CD1c-positive myeloid dendritic cell (primary cell): ENCODE measurements at regions not wholly inside any gene's neighbourhood (a gene's known extent, or its start where the extent isn't known, plus 50 kb on each side); places are given as distances from the start of the nearest gene placed in this dataset.

Experiments used
- DNase-seq: peaks from one replicate; pipeline ENCODE4 v3.0.0-alpha.2; 2016; ENCODE audit errors: extremely low spot score

DNA sequence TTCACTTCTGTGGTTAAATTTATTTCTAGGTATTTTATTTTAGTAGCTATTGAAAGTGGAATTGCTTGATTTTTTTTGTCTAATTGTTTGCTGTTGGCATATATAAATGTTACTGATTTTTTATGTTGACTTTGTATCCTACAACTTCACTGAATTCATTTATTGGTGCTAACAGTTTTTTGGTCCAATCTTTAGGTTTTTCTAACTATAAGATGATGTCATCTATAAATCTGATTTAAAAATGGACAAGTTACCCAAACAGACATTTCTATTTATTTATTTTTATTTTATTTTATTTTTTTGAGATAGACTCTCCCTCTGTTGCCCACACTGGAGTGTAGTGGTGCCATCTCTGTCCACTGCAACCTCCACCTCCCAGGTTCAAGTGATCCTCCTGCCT lies 162.3 kb downstream of the COX7C start:
- no peak for DNase-seq

DNA sequence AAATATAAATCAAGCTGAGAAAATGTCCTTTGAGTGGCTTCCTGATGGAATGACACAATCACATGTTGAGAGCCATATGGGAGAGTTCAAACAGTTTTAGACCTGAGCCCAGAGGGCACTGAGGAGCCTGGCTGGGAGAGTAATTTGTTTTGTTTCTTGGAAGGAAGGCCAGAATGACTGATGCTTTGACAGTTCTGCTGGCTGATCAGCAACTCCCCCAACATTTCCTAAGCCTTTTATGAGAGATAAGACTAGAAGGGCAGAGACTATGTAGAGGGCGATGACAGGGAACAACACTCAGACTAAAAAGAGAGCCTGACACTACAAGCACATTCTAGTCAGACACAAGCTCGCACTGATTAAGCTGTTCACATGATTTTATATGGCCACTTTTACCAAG lies 169.2 kb downstream of the COX7C start:
- DNase-seq = no peak

DNA sequence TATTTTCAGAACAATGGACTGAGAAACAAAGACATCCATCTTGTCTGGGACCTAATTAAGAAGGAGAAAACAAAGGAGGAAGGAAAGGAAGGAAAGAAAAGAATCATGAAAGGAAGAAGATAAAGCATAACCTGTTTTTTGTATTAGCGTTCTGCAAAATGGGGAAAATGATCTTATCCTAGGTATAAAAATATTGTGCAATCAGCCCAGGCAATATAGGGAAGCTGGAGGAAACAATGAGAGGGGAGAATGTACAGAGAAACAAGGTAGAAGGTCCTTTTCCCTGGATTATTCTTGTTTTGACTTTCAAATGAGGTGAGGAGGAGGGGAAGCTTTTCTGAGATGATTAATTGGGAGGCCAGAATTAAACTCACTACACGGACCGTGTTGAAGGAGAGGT lies 177.9 kb downstream of the COX7C start:
- DNase-seq = no peak

DNA sequence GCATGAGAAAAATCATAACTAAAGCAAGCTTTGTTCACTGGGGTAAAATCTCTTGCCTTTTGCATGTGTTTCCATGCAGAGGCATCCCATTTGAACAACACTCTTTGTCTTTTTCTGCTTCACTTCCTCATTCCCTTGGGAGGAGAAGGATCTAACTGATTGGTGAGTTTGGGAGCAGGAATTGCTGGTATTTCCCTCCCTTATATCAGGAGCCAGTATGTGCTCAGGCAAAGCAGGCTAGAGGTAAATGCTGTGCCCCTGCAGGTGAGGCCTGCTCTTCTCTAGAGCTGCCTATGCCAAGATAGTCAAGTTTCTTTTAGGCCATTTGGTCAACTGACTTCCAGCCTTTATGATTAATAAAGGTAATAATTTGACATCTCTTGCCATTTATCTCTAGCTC lies 179.9 kb downstream of the COX7C start:
- DNase-seq = no peak

DNA sequence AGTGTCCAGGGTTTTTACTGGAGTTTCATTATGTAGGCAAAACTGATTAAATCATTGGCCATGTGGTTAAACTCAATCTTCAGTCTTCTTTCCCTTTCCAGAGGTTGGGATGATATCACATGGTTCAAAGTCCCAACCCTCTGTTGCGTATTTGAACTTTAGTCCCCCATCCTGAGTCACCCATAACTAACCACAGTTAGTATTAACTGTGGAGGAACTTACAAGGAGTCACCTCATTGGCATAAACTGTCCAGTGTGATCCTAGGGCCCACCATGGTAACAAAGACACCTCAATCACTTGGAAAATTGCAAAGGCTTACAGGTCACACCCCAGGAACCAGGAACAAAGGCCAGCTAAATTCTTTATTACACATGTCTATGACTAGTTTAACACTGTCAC lies 188.5 kb downstream of the COX7C start:
- DNase-seq = no peak

DNA sequence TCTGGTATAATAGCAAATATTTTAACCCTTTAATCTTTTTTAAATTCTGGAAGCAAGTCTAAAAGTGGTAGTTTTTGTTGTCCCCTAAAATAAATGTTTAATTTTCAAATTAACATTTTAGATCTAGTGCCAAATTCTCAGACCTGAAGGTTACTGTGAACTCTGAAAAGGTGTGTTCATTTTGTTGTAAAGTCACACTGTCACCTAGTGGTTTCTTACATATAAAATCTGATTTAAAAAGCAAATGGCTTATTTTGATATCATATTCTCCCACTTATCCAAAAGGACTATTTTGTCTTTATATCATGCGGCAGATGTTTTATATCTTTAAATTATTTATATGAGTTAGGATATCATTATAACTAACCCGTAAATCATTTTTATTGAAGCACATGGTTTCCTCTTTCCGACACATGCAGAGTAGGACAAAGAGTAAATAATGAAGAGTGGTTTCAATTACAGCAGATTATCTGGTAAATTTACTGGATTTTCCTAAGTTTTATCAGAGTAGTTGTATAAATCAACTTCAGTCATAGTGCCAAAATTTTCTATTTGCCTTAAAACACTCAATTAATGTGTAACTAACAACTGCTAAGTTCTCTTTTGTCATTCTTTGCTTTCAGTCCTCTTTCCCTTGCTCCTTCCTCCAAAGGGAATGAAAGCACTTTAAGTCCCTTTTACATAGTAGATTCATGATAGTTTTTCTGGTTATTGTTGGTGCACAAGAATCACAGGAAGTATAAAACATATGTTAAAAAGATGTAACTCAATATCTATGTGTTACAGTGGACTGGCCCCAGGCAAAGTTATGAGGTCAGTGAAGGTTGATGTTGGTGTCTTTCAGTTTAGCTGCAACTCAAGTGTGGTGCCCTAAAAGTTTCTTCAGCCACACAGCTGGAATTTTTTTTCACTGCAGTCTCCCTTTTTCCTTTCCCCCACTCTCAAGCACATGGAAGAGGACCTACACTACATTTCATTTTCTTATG lies 189.6 kb downstream of the COX7C start:
- no peak for DNase-seq

DNA sequence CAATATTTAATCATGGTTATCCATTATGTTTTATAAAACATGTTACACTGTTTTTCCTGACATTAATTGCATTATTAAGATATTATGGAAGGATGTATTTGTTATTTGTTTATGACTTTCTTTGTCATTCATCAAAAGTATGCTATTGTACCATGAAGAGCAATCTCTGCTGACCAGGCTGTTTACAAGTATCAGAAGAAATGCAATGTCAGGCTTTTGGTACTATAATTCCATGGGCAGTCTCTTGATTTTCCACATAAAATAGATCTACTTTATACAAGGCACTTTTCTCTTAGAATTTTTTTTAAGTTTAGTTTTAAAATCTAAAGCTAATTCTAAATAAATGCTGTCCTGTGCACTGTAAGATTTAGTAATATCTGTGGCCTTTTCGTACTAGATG lies 196.6 kb downstream of the COX7C start:
- no peak for DNase-seq

DNA sequence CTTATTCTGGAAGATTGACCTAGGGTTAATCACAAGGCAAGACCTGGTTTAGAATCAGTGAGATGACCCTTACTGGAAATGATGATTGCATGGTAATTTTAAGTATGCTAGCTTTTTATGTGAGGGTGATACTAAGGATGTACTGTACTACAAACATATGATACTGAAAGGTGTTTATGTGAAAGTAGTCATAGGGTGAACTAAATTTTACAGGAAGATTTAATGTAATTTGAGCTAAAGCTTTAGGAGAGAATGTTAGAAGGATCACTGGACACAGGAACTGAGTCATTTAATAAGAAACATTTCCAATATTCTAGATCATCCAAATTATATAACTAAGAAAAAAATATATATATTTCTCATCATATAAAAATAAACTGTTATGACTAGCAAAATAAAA lies 197.2 kb downstream of the COX7C start:
- no peak for DNase-seq

DNA sequence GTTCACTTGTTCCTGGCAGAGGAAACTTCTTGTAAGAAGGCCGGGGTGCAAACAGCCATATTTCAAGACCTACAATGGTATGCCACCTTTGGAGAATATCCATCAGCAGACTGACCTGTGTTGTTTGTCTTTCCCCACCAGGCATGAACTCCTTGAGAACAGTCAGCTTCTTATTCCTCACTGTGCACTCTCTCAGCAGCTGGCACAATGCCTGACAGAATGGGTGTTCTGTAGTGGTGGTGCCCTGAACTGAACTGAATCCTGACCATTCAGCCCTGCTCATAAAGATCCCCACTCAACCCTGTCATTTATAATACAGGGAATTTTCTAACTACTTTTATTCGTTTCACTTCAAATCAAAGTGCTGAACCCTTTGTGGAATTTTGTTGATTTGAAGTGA lies 206.9 kb downstream of the COX7C start:
- no peak for DNase-seq

DNA sequence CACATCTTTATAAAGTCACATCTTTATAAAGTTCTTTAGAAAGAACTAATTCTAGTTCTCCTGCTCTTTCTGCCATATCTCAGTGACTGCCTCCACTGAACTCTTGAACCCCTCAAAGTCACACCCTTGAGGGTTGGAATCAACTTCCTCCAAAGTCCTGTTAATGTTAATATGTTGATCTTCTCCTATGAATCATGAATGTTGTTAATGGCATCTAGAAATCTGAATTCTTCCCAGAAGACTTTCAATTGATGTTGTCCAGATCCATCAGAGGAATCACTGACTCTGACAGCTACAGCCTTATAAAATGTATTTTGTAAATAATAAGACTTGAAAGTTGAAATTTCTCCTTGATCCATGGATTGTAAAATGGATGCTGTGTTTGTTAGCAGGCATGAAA lies 213.4 kb downstream of the COX7C start:
- no peak for DNase-seq

DNA sequence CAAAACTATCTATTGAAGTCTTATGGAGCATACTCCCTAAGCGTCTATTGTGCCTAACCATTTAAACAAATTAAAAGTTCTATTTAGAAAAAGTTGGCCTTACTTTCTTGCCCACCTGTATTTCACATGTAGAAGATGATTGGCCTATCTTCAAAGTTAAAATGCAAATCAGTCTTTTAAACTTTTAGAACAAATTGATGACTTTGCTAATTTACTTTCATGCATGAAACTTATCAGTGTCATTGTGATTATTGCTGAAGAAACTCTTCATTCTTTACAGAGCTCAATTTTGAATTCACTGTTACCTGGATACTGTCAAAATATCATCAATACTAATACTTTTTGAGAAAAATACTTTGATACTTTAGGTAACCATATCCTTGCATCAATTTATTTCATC lies 216.1 kb downstream of the COX7C start:
- DNase-seq = no peak

DNA sequence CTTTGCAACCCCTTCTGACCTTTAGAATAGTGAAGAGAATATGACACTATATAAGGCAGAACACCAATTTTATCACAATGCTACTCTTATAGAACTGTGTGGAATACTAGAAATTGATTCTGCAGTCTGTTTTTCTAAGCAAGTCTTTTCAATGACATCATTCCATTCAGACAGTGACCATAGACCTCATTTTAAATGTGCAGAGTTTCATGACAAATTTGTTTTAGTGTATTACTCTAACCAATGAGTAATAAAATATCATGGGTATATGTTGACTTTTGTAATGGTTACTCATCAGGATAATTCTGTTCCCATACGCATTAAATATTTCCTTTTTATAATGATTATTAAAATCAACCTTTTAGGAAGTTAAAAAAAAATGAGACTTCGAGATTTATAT lies 219.9 kb downstream of the COX7C start:
- no peak for DNase-seq

DNA sequence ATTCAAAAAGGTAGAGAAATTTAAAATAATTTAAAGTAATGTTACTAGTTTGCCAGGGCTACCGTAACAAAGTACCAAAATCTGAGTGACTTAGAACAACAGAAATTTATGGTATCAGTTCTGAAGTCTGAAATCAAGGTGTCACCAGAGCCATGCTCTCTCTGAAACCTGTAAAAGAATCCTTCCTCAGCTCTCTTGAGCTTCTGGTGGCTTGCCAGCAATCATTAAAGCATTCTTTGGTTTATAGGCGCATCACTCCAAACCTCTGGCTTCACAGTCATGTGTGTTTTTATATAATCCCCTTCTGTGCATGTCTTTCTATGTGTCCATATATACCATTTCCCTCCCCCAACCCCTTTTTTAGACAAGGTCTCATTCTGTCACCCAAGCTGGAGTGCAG lies 220.3 kb downstream of the COX7C start:
- no peak for DNase-seq

DNA sequence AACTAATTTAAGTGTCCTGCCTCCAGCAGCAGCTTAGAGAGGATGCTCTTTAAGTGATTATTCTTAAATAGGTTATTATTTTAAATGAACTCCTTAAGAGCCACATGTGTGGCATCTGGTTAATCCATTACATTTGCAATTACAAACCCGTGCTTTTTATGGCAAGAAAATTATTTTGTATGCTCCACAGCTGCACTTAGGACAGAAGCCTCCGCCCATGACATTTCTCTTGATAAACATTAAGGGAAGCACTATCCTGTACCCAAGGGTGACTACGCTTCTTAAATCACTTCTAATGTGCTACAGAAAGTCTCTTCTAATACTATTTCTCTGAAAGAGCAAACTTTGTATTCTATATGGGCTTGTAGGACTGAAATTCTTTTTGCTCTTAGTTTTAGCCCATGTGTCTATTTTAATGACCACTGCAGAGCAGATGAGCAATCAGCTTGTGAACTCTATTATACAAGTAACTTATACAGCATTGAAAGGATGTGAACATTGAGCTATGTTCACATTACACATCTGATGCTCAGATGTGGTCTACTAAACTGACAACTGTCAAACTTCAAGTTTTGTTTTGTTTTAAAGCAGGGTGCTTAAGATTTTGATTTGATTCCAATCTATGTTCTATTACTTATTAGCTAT lies 223.4 kb downstream of the COX7C start:
- no peak for DNase-seq

DNA sequence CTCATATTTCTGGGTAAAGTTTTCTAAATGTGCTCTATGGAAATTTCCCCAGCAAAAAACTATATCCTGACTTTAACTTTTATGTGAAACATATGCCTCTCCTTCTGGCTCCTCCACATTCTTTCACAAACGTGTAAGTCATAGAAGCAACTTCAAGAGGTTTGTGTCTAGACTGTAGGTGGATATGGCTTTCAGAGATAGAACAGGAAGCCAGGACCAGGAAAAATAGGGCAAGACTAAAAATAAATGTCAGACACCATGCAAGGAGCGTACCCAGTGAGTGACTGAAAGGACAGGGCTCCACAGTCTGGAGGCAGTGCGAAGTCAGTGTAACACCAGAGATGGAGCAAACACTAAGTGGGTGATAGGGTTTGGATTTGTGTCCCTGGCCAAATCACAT lies 240.7 kb downstream of the COX7C start:
- DNase-seq = no peak

DNA sequence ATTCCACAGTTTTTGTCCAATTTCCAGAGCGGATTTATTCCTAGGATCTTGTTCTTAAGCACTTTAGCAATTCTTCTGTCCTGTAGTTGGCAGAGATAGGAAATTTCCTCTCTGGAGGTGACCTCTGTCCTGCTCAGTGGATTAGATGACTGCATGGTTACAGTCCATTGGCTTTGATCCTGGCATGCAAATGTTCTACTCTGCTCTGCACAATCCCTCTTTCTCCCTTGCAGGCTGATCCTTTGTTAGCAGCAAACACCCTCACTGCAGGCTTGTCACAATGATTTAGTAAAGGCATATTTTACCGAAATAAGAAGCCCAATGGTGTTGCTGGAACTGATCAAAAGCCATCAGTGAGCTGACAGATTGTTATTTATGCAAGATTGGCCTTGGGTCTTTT lies 243.8 kb downstream of the COX7C start:
- no peak for DNase-seq

DNA sequence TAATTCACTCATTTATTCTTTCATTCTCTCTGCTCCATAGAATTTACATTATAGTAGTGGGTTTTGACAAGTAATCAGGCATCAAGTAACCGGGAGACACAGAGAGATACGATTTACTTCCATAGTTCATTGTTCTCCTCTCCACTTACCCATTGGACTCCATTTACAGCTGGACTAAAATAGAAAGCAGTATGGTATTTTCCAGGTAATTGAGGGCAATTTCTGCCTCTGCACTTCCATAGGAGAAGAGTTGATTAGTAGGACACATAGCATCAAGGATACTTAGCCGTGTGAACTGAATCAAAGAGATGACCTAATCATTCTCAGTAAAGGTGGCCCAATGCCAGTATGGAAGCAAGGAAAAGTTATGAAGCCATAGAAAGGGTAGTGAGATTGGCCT lies 244.4 kb downstream of the COX7C start:
- no peak for DNase-seq

DNA sequence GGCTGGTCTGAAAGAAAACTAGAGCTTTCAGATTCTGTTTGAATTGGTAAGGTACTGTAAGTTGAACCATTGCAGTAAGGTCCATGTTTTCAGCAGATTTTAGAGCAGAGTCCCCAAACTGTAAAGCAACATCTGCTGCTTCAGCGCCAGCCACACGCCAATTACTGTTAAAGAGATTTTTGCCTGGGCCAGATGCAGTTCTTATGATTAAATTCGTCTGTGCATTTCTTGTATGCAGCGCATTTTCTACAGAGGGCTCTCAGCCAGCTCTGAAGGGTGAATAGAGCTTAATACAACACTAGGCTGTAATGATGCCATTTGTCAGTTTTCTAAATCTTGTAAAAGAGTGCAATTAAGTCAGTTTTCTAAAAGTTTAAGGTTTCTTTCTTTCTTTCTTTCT lies 246.3 kb downstream of the COX7C start:
- no peak for DNase-seq

DNA sequence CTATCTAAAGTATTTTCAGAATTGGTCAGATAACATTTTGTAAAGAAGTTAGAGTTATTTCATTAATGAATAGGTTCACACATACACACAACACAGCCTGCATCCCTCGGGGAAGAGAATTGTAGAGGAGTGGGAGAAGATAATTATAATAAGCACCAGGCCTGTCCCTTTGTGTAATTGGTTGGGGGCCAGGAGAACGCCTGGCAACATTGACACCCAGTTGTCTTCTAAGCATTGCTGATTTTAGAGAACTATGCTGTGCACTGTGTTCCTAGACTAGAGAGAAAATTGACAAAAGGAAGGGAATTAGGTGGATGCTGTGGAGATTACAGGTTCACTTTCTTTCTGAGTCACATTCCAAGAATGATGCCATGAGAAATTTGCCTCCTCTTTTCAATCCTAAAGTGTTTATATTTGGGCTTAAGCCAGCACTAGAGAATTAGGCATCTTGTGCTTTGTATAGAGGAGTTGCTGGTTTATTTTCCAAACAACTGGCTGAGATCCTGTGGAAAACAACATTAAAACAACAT lies 247.6 kb downstream of the COX7C start:
- DNase-seq = no peak

DNA sequence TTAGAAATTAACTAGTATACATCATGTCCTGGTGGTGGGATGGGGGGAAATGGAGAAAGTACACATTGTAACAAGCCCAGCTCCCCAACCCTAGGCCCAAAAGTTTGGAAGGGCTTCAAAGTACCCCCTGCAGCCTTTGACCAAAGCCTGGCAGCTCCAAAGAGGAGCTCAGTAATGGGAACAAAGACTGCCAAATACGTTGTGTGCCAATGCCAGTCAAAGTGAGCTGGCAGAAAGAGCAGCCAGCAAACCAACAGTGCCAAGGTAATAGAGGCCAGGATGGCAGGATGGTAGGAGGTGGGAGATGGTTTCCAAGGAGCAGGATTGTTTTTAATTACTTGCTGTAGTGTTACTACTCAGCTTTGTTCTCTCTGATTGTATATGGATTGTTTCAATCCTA lies 248.3 kb downstream of the COX7C start:
- DNase-seq = no peak

DNA sequence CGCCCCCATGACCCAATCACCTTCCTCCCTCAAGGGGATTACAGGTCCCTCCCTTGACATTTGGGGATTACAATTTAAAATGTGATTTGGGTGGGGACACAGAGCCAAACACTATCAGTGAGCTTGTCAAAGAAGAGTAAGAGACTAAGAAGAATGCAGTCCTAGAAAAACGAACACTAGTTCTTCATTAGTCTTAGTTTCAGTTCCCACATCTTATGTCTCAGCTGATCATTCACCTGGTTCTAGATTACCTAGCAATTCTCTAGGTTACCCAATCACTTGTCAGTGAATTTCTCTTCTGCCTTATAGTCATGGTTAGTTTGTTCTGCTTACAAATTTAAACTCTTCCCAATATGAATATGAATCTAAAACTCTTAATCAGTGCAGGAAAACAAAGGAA lies 251.5 kb downstream of the COX7C start:
- no peak for DNase-seq

DNA sequence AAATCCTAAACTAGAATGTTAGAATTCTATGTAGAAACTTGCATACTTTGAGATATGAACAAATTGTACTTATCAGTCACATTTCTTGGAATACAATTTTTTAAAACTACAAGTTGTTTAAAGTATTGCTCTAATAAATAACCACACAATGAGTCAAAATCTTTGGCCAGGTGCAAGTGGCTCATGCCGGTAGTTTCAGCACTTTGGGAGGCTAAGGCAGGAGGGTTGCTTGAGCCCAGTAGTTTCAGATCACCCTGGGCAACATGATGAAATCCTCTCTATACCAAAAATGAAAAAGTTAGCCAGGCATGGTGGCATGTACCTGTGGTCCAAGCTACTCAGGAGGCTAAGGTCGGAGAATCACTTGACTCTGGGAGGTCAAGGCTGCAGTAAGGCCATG lies 257.8 kb downstream of the COX7C start:
- DNase-seq = no peak

DNA sequence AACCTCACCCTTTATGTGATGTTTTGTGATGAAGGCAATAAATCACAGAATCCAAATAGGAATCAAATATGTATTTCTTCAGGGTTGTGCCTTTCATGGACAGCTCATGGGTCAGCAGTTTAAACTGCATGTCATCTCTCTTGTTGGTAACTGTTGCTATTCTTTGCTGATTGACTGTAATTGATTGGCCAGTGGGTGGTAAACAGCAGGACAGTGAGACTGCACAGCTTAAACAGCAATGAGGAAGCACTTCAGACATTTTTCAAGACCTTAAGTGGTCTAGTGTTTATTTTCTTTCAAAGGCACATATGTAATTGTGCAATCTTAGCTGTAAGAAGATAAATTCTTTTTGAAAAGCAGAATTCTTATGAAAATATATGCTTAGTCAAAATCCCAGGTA lies 260.5 kb downstream of the COX7C start:
- DNase-seq = no peak
